GM12878 (cell line): ENCODE measurements at regions not wholly inside any gene's neighbourhood (a gene's known extent, or its start where the extent isn't known, plus 50 kb on each side); places are given as distances from the start of the nearest gene placed in this dataset.

ENCODE experiments used
- CTCF ChIP-seq, 3 experiments: IDR thresholded peaks in 2 of 3; conservative IDR thresholded peaks in 1 of 3; 2 replicates each; pipeline ENCODE4 v1.5.1; 2011; ENCODE audit warnings: low read depth in 3 of 3, low read length in 3 of 3, mild to moderate bottlenecking in 3 of 3, control low read depth in 2 of 3, moderate library complexity in 2 of 3, inconsistent platforms in 1 of 3, mixed read lengths in 1 of 3; ENCODE audit not compliant: control insufficient read depth in 2 of 3, insufficient read depth in 1 of 3; ENCODE audit errors: extremely low read depth in 1 of 3
- HDGF ChIP-seq: fragments of 450-650 bp; IDR thresholded peaks from 2 replicates; pipeline ENCODE4 v1.6.1; 2016; ENCODE audit warnings: antibody characterized with exemption
- NR2C1 ChIP-seq: fragments of 450-650 bp; IDR thresholded peaks from 2 replicates; pipeline ENCODE4 v1.6.1; 2017; ENCODE audit warnings: antibody characterized with exemption, mild to moderate bottlenecking, moderate library complexity
- NR2C2 ChIP-seq: IDR thresholded peaks from 2 replicates; pipeline ENCODE4 v1.6.1; 2011; ENCODE audit warnings: borderline replicate concordance, low read depth; ENCODE audit not compliant: control insufficient read depth, insufficient read length
- PML ChIP-seq: IDR thresholded peaks from 2 replicates; pipeline ENCODE4 v1.6.1; 2012; ENCODE audit warnings: low read length, inconsistent platforms
- RFX5 ChIP-seq: IDR thresholded peaks from 2 replicates; pipeline ENCODE4 v1.6.1; 2011; ENCODE audit warnings: low read depth, low read length, improper control_type of control experiment
- SRF ChIP-seq, 2 experiments: IDR thresholded peaks; 2 replicates each; pipeline ENCODE4 v1.6.1; 2011; ENCODE audit warnings: low read depth in 2 of 2, low read length in 2 of 2, mild to moderate bottlenecking in 1 of 2, moderate library complexity in 1 of 2
- TAF1 ChIP-seq: IDR thresholded peaks from 2 replicates; pipeline ENCODE4 v1.6.1; 2011; ENCODE audit warnings: mild to moderate bottlenecking, low read depth, low read length, borderline replicate concordance

- no peak for TF ChIP-seq SRF (IDR thresholded peaks at IDR 0.05; ENCODE audit: low read depth in 2 of 2, low read length in 2 of 2)
- TF ChIP-seq PML: no peak
- TF ChIP-seq NR2C1: no peak
- TF ChIP-seq TAF1: no peak
- TF ChIP-seq CTCF (IDR thresholded peaks at IDR 0.05 in 2 of 3, conservative IDR thresholded peaks at IDR 0.05 in 1 of 3; ENCODE audit: control insufficient read depth in 2 of 3, extremely low read depth in 1 of 3, insufficient read depth in 1 of 3, low read depth in 3 of 3, low read length in 3 of 3): no peak
- TF ChIP-seq HDGF: no peak
- no peak for TF ChIP-seq RFX5
- TF ChIP-seq NR2C2: no peak
These were observed 72.2 kb upstream of the CFAP46 start for GRCh38 chr10:133014416-133015210.
